ENCODE measurements at regions not wholly inside any gene's neighbourhood (a gene's known extent, or its start where the extent isn't known, plus 50 kb on each side); places are given as distances from the start of the nearest gene placed in this dataset.

DNA sequence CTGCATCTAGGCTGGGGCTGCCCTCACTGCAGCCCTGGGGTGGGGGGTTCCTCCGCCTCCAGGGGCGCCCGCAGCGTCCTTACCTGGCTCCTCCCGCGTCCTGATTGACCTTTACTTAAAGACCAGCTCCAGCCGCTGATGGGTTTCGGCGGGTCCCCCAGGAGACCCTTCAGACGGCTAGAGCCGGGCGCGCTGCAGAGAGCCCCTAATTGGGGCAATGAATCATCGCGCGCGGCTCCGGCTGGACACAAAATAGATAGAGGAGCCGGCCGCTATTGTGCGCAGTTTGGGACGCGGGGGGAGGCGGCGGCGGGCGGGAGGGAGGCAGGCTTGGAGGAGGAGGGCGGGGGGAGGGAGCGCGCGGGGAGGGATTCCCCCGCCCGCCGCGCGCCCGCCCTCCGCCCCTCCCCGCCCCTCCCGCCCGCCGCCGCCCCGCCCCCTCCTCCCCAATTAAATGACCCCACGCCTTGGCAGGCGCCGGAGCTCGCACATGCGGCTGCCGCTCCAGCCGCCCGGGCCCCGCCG lies 56.5 kb upstream of the CIBAR2 start:
- no peak for TF ChIP-seq FOXP2 (optimal IDR thresholded peaks at IDR 0.05; ENCODE audit: borderline replicate concordance, extremely low read depth, extremely low read length, insufficient read depth)
- TF ChIP-seq SIN3A (IDR thresholded peaks at IDR 0.05; ENCODE audit: borderline replicate concordance, insufficient read depth, low read length), result no peak
- TF ChIP-seq REST (IDR thresholded peaks at IDR 0.05; ENCODE audit: insufficient read depth in 1 of 2, low read depth in 2 of 2, low read length in 2 of 2), result no peak
- TF ChIP-seq POLR2AphosphoS5 (IDR thresholded peaks at IDR 0.05; ENCODE audit: low read depth, low read length), result no peak
- no peak for TF ChIP-seq TAF1 (IDR thresholded peaks at IDR 0.05; ENCODE audit: borderline replicate concordance, insufficient read depth, low read length)

DNA sequence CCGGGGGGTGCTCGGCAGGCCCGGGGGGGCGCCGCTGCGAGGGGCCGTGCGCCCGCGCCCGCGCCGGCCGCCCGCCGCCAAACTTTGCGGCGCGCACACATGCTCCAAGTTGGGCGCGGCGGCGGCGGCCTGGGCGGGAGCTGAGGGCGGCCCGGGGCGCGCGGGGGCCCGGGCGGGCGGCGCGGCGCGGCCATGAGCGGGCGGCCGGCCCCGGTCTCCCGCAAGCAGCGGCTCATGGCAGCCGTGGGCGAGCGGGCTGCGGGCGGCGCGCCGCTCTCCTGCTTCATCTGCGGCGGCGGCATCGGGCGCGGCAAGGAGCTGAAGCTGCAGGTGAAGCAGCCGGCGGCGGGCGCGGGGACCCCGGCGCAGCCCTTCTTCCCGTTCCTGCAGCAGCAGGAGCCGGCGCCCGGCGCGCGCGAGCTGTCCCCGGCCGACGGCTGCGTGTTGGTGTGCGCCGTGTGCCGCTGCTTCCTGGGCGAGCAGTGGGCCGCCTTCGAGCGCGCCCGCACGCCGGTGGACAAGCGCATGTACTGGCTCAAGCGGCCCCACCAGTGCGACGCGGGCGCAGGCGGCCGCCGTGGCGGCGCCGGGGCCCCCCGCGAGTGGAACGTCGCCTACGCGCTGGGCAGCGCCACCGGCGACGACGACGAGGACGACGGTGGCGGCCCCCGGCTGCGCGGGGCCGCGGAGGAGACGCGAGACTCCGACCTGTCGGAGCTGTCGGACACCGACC lies 57.2 kb upstream of the CIBAR2 start:
- TF ChIP-seq REST (IDR thresholded peaks at IDR 0.05; ENCODE audit: insufficient read depth in 1 of 2, low read depth in 2 of 2, low read length in 2 of 2), result no peak

DNA sequence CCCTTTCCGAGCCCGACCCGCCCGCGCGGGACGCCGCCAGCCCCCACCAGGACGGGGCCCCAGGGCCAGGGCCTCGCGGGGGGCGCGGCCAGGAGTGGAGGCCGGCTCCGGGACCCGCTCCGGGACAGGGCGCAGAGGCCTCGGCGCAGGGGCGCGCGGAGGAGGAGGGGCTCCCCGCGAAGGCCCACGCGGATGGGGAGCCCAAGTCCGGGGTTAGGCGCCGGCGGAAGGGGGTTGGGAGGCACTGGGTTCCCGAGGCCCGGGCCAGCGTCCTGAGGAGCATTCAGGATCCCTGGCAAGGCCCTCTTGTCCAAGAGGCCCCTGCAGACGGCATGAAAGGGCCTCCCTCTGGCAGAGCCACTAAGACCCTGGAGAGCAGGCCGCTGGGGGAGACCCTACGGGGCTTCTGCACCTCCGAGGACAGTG lies 57.8 kb upstream of the CIBAR2 start:
- TF ChIP-seq SIN3A (IDR thresholded peaks at IDR 0.05; ENCODE audit: borderline replicate concordance, insufficient read depth, low read length) (no peak), FOXP2 (optimal IDR thresholded peaks at IDR 0.05; ENCODE audit: borderline replicate concordance, extremely low read depth, extremely low read length, insufficient read depth) (no peak), TAF1 (IDR thresholded peaks at IDR 0.05; ENCODE audit: borderline replicate concordance, insufficient read depth, low read length) (no peak), POLR2AphosphoS5 (IDR thresholded peaks at IDR 0.05; ENCODE audit: low read depth, low read length) (no peak), REST (IDR thresholded peaks at IDR 0.05; ENCODE audit: insufficient read depth in 1 of 2, low read depth in 2 of 2, low read length in 2 of 2) (no peak)

GRCh38 chr16:85170590-85171003 lies 58.3 kb upstream of the CIBAR2 start:
- TF ChIP-seq REST (IDR thresholded peaks at IDR 0.05; ENCODE audit: insufficient read depth in 1 of 2, low read depth in 2 of 2, low read length in 2 of 2) (no peak), TAF1 (IDR thresholded peaks at IDR 0.05; ENCODE audit: borderline replicate concordance, insufficient read depth, low read length) (no peak), FOXP2 (optimal IDR thresholded peaks at IDR 0.05; ENCODE audit: borderline replicate concordance, extremely low read depth, extremely low read length, insufficient read depth) (no peak), SIN3A (IDR thresholded peaks at IDR 0.05; ENCODE audit: borderline replicate concordance, insufficient read depth, low read length) (no peak), POLR2AphosphoS5 (IDR thresholded peaks at IDR 0.05; ENCODE audit: low read depth, low read length) (no peak)
